ENCODE measurements at regions not wholly inside any gene's neighbourhood (a gene's known extent, or its start where the extent isn't known, plus 50 kb on each side); places are given as distances from the start of the nearest gene placed in this dataset.

DNA sequence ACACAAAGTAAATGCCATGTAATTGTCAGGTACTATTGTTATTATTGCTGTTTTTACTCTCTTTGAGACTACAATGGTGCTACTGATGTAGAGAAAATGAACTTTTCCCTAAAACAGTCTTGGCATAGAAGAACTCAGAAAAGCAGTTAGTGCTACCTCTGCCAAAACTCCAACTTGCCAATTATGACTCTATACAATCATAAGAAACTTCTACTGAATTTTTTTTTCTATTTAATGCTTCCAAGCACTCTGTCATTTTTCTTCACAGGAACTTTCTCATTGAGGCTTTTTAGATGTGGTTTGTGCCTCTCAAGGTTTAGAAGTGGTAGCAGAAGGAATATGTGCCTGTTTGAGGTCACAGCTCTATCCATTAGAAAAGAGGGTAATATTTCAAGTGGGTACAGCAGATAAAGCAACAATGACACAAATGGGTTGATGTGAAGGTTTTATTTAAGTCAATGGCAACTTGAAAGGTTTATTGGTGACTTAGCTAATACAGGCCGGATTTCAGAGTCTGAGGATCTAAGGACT, 64.0 kb upstream of the FERD3L start:
- Mint-ChIP-seq H3K4me3 (no peak overlapping the region), H3K9me3 (no peaks in the 10 kb centered on the region), H3K4me1 (no peaks in the 10 kb centered on the region), H3K36me3 (ENCODE audit: insufficient read depth in 1 of 3, low read depth in 3 of 3) (no peaks in the 10 kb centered on the region), H3K27me3 (ENCODE audit: low read depth) (no peaks in the 10 kb centered on the region), H3K27ac (no peak overlapping the region; a peak in 1 of 7 replicates)
- H3K14ac ChIP-seq (ENCODE audit: insufficient read depth, low read length) = no peak overlapping the region
- no peak overlapping the region for H3K56ac ChIP-seq (ENCODE audit: insufficient read length, low read depth, low read length)
- H3K27me3 ChIP-seq (ENCODE audit: insufficient read depth, low read length) = no peaks in the 10 kb centered on the region
- H3K79me1 ChIP-seq (ENCODE audit: insufficient read depth, low read depth, low read length, poor library complexity, severe bottlenecking) = no peaks in the 10 kb centered on the region
- H2AK5ac ChIP-seq (ENCODE audit: insufficient read length, low read length) = no peak overlapping the region
- no peaks in the 10 kb centered on the region for H4K20me1 ChIP-seq (ENCODE audit: control insufficient read depth, insufficient read depth, insufficient read length)
- no CpG with 5 or more reads among the region's 1 CpG for WGBS (ENCODE audit: extremely low coverage, insufficient read length, low lambda C conversion rate)
- H2BK120ac ChIP-seq (ENCODE audit: low read depth, low read length, poor library complexity, severe bottlenecking) = no peak overlapping the region
- no peak for DNase-seq
- H4K91ac ChIP-seq (ENCODE audit: insufficient read length, low read depth, low read length) = no peak overlapping the region
- no peak overlapping the region for H4K8ac ChIP-seq (replicated peaks; ENCODE audit: insufficient read length, low read depth, low read length)
- no peak overlapping the region for H2BK5ac ChIP-seq (ENCODE audit: insufficient read length, low read length)
- no peaks in the 10 kb centered on the region for H3K9me3 ChIP-seq (ENCODE audit: control insufficient read depth, low read depth, low read length)
- H2BK15ac ChIP-seq (ENCODE audit: low read depth, low read length) = no peak overlapping the region
- H3T11ph ChIP-seq (ENCODE audit: low read length) = no peak overlapping the region
- no peak overlapping the region for H3K18ac ChIP-seq (ENCODE audit: insufficient read length, low read depth, low read length)
- H3K23me2 ChIP-seq (ENCODE audit: insufficient read length, low read depth, low read length, poor library complexity, severe bottlenecking) = no peaks in the 10 kb centered on the region
- no peak overlapping the region for H4K5ac ChIP-seq (ENCODE audit: insufficient read length, low read depth, low read length)
- no peak overlapping the region for H3K23ac ChIP-seq (ENCODE audit: insufficient read length, low read depth, low read length)
- no peak overlapping the region for H3K4ac ChIP-seq (ENCODE audit: low read depth, low read length)
- H3K9ac ChIP-seq (ENCODE audit: extremely low read depth, insufficient read length, low read length) = no peak overlapping the region
- no peak overlapping the region for H2AFZ ChIP-seq (ENCODE audit: low read length)
- no peak overlapping the region for H2BK20ac ChIP-seq (ENCODE audit: low read depth, low read length, poor library complexity, severe bottlenecking)
- no peaks in the 10 kb centered on the region for H3K79me2 ChIP-seq (ENCODE audit: insufficient read depth, low read length)
- H3K27ac ChIP-seq (ENCODE audit: insufficient read length, low read depth, low read length) = no peak overlapping the region
- no peak overlapping the region for H2BK12ac ChIP-seq (ENCODE audit: insufficient read length, low read depth, low read length)
- no peak overlapping the region for H3K4me2 ChIP-seq (ENCODE audit: insufficient read depth, insufficient read length, low read length)
- no peaks in the 10 kb centered on the region for H3K4me1 ChIP-seq (ENCODE audit: insufficient read depth, low read length)
- TF ChIP-seq, protein P1, sequence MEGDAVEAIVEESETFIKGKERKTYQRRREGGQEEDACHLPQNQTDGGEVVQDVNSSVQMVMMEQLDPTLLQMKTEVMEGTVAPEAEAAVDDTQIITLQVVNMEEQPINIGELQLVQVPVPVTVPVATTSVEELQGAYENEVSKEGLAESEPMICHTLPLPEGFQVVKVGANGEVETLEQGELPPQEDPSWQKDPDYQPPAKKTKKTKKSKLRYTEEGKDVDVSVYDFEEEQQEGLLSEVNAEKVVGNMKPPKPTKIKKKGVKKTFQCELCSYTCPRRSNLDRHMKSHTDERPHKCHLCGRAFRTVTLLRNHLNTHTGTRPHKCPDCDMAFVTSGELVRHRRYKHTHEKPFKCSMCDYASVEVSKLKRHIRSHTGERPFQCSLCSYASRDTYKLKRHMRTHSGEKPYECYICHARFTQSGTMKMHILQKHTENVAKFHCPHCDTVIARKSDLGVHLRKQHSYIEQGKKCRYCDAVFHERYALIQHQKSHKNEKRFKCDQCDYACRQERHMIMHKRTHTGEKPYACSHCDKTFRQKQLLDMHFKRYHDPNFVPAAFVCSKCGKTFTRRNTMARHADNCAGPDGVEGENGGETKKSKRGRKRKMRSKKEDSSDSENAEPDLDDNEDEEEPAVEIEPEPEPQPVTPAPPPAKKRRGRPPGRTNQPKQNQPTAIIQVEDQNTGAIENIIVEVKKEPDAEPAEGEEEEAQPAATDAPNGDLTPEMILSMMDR (conservative IDR thresholded peaks at IDR 0.05) = no peak
